NCI-H2196 (cell line): ENCODE measurements at regions not wholly inside any gene's neighbourhood (a gene's known extent, or its start where the extent isn't known, plus 50 kb on each side); places are given as distances from the start of the nearest gene placed in this dataset.

Experiments
- DNase-seq: peaks from one replicate; lab custom pipeline; 2025; ENCODE audit not compliant: unreplicated experiment; lab: John Stamatoyannopoulos, UW

- no peak for DNase-seq
Observed at GRCh38 chr12:45548426-45548825, 181.1 kb upstream of the ARID2 start.

- no peak for DNase-seq
Observed at GRCh38 chr12:45549337-45549902, 180.1 kb upstream of the ARID2 start.

DNA sequence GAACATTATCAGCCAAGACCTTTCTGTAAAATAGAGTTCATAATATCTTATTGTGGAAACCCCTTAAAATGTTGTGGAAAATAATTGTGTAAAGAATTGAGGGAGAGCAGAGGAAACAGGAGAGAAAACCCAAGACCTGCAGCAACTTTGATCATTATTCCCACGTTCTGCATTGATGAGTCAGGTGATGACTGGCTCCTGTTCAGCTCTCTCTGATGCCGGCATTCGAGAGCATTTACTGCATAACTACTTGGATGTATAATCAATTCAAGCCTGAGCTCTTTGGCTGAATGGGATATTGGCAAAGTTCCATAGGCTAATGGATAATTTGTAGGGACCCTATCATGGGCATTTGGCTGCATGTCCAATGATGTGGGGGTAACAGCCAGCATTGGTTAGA is 176.3 kb upstream of the ARID2 start:
- no peak for DNase-seq

GRCh38 chr12:45557016-45557415 is 172.5 kb upstream of the ARID2 start:
- DNase-seq: no peak

DNA sequence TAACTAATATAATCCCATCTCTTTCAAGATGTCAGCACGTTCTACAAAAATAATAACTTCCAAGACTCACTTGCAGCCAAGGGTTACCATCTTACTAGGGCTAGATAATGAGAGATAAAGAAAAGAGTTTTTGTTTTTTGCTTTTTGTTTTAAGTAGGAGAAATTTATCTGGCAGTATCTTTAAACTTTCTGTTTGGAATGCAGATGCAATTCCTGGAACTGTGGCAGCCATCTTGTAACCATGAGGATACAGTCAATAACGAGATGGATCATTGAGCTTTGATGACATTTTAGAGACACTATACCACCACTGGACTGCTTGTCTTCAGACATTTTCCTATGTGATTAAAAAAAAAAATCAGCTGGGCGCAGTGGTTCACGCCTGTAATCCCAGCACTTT is 171.2 kb upstream of the ARID2 start:
- DNase-seq: no peak

GRCh38 chr12:45559537-45559936 is 170.0 kb upstream of the ARID2 start:
- DNase-seq: no peak

DNA sequence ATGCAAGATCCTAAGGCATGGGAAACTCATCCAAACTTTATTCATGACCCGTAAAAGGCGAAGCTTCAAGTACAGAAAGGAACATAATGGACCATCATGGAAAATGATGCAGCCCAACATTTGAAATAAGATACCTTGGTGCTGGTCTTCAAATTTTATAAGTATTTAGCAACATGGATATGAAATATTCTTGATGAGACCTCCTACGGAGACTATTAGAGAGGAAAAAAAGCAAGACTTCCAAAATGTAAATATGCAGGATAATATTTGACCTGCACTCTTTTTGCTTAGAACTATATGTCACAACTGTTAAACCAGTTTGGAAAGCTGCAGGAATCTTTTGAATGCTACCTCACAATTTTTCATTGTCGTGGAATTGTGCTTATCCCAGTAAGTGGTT is 168.8 kb upstream of the ARID2 start:
- no peak for DNase-seq

- DNase-seq: no peak
Observed at GRCh38 chr12:45561488-45561887, 168.0 kb upstream of the ARID2 start.

DNA sequence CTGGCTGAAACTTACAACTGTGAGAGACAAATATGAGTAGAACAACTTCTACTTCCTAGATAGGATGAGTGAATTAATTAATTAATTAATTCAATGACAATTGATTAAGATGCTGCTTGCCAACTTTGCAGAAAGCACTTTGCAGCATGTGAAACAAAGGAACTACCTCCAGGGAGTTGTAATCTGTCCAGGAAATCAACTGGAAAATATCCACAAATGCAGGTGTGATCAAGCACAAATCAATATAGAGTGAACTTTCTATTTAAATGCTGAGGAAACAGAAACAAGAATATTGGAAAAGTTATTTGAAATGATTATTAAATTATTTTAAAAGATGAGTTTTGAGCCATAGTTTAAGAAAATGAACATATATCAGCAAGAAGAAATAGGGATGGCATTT is 163.9 kb upstream of the ARID2 start:
- DNase-seq: no peak

- DNase-seq: no peak
Observed at GRCh38 chr12:45566257-45566656, 163.2 kb upstream of the ARID2 start.

GRCh38 chr12:45568808-45569207 is 160.7 kb upstream of the ARID2 start:
- no peak for DNase-seq

DNA sequence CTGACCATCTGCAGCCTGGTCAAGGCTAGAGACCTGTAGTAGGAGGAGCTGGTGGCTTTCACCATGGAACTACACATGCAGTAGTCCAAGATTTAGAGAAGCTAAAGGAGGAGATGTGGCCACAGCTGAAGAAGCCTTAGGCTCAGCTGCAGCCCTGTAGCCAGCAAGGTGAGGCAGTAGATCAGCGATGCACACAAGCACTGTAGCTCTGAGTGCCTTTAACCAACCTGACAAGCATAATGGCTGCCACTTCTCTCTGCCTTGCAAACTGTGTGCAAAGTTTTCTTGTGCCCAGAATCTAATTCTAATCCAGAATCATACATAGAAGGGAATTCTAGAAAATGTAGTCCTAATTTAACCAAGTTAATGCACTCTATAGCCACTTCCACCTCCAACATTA is 159.0 kb upstream of the ARID2 start:
- no peak for DNase-seq

DNA sequence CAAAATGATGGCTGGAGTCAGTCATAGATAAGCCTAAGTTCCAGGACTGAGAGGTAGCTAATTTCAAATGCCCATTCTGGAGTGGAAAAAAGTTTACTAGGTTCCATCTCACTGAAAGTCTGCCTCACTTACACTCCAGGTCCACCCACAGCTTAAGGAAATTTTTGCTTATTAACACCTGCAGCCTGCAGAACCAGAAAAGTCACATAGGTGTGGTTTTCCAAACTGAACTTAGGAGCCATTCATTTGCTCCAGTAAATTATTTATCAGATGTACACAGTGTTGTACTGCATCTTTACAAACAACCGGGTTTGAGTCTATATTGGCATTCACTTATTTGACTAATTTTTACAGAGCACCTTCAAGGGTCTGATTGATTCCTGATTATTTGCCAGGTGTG is 157.4 kb upstream of the ARID2 start:
- no peak for DNase-seq

DNA sequence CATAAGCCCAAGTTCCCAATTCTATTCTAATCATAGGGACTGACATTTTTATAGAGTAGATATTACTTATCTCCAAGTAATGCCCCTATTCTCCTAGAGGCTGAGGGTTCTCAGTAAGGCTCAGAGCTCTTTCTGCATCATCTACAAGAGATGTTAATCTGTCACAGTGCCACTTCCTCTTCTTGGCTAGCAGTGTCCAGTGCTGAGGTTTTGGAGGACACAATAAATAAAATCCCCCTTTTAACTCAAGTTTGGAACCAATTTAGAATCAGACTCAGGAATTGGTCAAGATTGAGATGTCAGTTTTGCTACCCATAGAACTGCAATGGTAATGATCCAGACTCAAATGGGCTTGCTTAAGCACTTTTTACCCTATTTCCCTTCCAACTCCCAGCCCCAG is 154.1 kb upstream of the ARID2 start:
- DNase-seq: no peak

DNA sequence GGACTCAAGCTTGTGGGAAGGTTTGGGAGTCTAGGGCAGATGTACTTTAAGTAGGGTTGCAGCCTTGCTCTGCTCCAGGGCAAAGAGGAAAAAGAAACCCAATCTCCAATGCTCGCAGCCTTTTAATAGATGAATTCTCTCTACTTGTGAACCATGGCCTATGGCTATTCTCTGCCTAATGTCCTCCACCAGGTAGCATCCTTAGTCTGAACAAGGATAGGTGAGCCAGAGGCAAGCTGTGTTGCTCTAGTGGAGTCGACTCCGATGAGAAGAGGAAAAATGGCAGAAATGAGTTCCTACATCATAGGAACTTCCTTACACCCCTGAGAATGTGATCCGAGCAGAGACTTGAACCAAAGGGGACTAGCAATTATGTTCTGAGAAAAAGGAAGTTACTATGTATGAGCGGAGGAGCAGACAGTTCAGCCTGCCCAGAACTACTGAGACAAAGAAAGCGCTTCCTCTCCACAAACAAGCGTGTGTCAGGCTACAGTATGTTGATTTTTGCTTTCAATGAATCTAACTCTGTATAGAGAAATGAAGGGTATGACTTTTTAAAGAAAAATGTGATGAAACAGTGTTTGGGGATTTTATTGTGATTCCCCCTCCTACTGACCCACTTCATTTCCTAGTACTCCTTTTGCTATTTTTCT is 153.6 kb upstream of the ARID2 start:
- no peak for DNase-seq

DNA sequence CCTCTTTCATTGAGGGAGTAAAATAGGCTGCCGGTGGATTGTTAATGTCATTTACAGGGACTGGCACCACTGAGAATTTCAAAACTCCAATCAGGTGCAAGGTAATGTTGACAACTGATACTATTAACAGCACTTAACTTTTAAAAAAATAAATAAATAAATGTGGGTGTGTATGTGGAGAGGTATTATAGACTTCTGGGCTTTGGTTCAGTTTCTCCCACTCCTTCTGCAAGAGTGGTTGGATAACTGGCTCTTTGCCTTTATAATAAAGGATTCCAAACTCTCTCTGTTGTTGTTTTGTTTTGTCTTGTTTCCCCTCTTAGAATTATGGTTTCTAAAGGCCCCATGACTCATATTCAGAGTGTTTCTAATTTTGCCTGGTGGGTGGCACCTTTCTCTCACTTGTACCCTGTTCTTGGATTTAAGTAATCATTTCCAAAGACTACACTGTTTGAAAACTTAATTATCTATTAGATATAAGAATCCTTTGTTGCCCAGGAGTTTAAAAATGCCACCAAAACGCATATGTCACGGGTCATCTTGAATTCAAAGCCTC is 151.6 kb upstream of the ARID2 start:
- DNase-seq: no peak

GRCh38 chr12:45580356-45580969 is 149.0 kb upstream of the ARID2 start:
- no peak for DNase-seq

DNA sequence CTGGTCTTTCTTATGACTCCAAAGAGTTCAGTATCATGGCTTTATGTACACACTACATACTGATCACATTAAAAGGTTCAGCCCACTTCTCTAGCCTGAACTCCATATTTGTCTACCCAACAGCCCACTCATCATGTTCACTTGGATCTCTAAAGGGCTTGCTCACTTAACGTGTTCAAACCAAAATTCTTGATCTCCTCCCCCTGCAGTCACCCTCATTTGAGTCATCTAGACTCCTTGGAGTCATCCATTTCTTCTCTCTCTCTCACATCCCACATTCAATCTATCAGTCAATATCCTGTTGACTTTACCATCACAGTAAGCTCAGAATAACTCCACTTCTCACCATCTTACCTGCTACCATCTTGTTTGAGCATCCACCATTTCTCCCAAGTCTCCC is 148.4 kb upstream of the ARID2 start:
- no peak for DNase-seq

DNA sequence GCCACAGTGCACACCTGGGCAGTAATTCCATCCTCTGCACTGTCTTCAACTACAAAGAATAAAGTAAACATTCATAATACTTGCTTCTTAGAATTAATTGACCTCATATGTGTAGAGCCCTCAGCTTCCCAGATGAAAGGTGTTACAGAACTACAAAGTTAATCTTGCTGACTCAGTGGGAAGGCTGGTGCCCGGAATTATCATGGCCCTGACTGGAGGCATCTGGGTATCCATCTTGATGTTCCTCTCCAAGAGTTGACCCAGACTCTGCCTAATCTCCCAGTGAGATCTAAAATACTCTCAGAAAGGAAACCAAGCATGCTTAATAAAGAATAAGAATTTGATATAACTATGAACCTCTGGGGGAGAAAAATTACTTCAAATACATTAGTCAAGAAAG is 147.0 kb upstream of the ARID2 start:
- no peak for DNase-seq

DNA sequence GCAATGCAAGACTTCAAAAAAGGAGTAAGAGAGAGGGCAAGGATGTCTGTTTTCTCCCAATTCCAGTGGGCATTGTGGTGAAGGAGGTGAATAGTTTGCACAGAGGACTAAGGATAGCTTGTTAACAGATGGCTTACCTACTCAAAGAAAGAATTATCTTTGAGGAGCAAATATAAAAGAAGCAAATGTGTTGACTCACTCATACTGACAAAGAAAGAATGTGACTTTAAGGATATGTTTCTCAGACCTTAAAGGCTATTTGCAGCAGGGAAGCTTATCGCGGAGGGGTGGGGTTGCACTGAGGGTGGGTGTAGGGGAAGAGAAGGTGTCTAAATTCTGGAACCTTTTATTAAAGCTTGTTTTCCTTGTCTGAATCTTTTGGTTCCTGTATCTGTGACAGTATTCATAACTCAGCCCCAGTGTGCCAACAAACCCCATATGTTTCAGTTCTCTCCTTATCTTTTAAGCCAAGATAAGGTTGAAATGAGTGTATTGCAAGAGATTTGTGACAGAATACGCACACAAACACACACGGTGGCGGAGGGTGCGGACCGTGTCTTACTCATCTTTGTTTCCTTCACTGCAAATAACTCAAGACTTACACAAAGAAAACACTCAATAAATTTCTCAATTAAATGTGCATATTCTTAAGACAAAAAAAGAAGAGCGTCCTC is 146.4 kb upstream of the ARID2 start:
- DNase-seq: no peak

DNA sequence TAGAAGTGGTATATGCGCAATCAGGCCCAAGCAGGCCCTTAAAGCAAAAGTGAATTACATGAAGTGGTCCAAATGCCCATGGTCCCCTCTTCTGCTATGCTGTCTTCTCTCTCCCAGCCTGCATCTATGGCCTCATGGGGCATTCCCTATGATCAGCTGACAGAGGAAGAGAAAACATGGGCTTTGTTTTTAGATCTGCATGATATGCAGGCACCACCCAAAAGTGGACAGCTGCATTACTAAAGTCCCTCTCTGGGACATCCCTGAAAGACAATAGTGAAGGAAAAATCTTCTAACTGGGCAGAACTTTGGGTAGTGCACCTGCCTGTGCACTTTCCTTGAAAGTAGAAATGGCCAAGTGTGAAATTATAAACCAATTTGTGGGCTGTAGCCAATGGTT is 145.2 kb upstream of the ARID2 start:
- DNase-seq: no peak
